Panc1 (cell line): ENCODE measurements at regions not wholly inside any gene's neighbourhood (a gene's known extent, or its start where the extent isn't known, plus 50 kb on each side); places are given as distances from the start of the nearest gene placed in this dataset.

Source experiments
- ATAC-seq: fragments of 200-7000 bp; cut with Tn5 transposase; 2 replicates; pipeline ENCODE4 v1.9.1; 2020; ENCODE audit warnings: mild to moderate bottlenecking, moderate library complexity
- BruUV-seq: library from RNA; stranded (reverse); fragments of 400-500 nt; replicated peaks from 2 replicates; lab custom pipeline; 2021; lab: Mats Ljungman, UMichigan
- CTCF ChIA-PET: fragments of 300-600 bp; sonication (Branson Sonifier 250); formaldehyde crosslinking; loops from one replicate; lab custom pipeline; 2022; ENCODE audit warnings: antibody characterized with exemption; lab: Charles Lee
- POLR2A ChIA-PET: fragments of 300-600 bp; sonication (Branson Sonifier 250); formaldehyde crosslinking; loops from one replicate; lab custom pipeline; 2022; ENCODE audit warnings: antibody characterized with exemption; lab: Charles Lee
- DNase-seq: peaks from one replicate; pipeline ENCODE4 v3.0.0-alpha.2; 2010; ENCODE audit warnings: low read depth, low spot score
- H3K27ac ChIP-seq: 2 replicates; pipeline ENCODE4 v1.5.1; 2011; ENCODE audit warnings: mild to moderate bottlenecking, low read length, inconsistent platforms
- H3K27me3 ChIP-seq: fragments of 200-500 bp; sonication (Bioruptor generic); 2 replicates; pipeline ENCODE4 v1.6.0; 2014; ENCODE audit warnings: low read length, inconsistent platforms; ENCODE audit not compliant: control insufficient read depth, insufficient read depth
- H3K36me3 ChIP-seq: fragments of 200-500 bp; sonication (Bioruptor generic); 2 replicates; pipeline ENCODE4 v1.5.1; 2014; ENCODE audit warnings: inconsistent platforms, mild to moderate bottlenecking, low read length, moderate library complexity; ENCODE audit not compliant: control insufficient read depth, insufficient read depth
- H3K4me1 ChIP-seq: 2 replicates; pipeline ENCODE4 v1.5.1; 2011; ENCODE audit warnings: inconsistent platforms, mild to moderate bottlenecking, low read length, moderate library complexity; ENCODE audit not compliant: control insufficient read depth, insufficient read depth
- H3K4me3 ChIP-seq, 2 experiments: 2 replicates each; pipeline ENCODE4 v1.5.1; 2011 to 2012; ENCODE audit warnings: low read depth in 2 of 2, low read length in 2 of 2, mild to moderate bottlenecking in 2 of 2, inconsistent platforms in 1 of 2, moderate library complexity in 1 of 2
- H3K9me3 ChIP-seq: fragments of 200-500 bp; sonication (Bioruptor generic); 2 replicates; pipeline ENCODE4 v1.5.1; 2014; ENCODE audit warnings: low read depth, mild to moderate bottlenecking, inconsistent platforms, low read length, moderate library complexity; ENCODE audit not compliant: control insufficient read depth, insufficient read depth
- POLR2AphosphoS5 ChIP-seq: IDR thresholded peaks from 2 replicates; pipeline ENCODE4 v1.6.1; 2012; ENCODE audit warnings: mild to moderate bottlenecking, low read depth, low read length, moderate library complexity
- SIN3A ChIP-seq: IDR thresholded peaks from 2 replicates; pipeline ENCODE4 v1.6.1; 2012; ENCODE audit warnings: low read depth, mild to moderate bottlenecking, low read length, moderate library complexity, borderline replicate concordance; ENCODE audit not compliant: insufficient read depth
- TCF7L2 ChIP-seq: IDR thresholded peaks from 2 replicates; pipeline ENCODE4 v1.6.1; 2011; ENCODE audit warnings: mild to moderate bottlenecking, low read depth, low read length, inconsistent platforms
- in situ Hi-C: cut with HindIII; loops from 2 replicates; pipeline ENCODE4 v1.10.0; 2016; ENCODE audit warnings: low sequenced_read_pairs, low pct_unique_long_range_greater_than_20kb
- intact Hi-C: fragments of 100-400 bp; cut with micrococcal nuclease; formaldehyde crosslinking; loops from one replicate; pipeline ENCODE4 v1.10.0; 2022; ENCODE audit not compliant: unreplicated experiment
- TF ChIP-seq, protein P1 (sequence below): fragments of 450-650 bp; IDR thresholded peaks from 2 replicates; pipeline ENCODE4 v1.5.1; 2017; ENCODE audit warnings: mild to moderate bottlenecking
- TF ChIP-seq, protein P2 (sequence below), 2 experiments: IDR thresholded peaks; 2 replicates each; pipeline ENCODE4 v1.6.1; 2011 to 2012; ENCODE audit warnings: low read depth in 2 of 2, control low read depth in 1 of 2, low read length in 1 of 2, mild to moderate bottlenecking in 1 of 2, moderate library complexity in 1 of 2; ENCODE audit not compliant: insufficient read depth in 1 of 2

DNA sequence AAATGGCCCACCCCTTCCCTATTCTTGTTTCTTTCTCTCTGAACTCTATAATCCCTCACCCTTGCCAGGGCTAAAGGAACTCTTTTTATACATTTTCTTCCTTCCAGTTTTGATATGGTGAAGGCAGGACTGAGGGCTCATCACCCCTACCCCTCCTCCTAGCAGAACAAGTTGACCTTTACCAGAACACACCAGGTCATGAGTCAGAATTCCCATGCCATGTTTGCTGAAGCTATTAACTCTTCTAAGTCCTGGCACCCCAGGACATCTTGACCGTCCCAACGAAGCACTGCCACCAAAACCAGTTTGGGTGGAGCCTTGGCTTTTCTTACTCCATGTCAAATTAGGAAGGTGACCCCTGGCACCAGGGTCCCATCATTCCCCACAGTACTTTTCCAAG is 57.5 kb upstream of the DYNLT3 start:
- Histone ChIP-seq H3K4me1 (no peaks in the 10 kb centered on the region), H3K27me3 (peaks cover 4% of the 10 kb centered on the region; the same call in 1 of the 2 replicates), H3K4me3 (no peak overlapping the region), H3K27ac (no peak overlapping the region), H3K9me3 (no peaks in the 10 kb centered on the region), H3K36me3 (no peaks in the 10 kb centered on the region)
- POLR2A ChIA-PET, result no interaction called here
- no TSS peak for BruUV-seq
- intact Hi-C loops, result no loop called here
- CTCF ChIA-PET, result no interaction called here
- no peak for ATAC-seq
- TF ChIP-seq TCF7L2 (no peak), POLR2AphosphoS5 (no peak), SIN3A (no peak)
- TF ChIP-seq, protein P1, sequence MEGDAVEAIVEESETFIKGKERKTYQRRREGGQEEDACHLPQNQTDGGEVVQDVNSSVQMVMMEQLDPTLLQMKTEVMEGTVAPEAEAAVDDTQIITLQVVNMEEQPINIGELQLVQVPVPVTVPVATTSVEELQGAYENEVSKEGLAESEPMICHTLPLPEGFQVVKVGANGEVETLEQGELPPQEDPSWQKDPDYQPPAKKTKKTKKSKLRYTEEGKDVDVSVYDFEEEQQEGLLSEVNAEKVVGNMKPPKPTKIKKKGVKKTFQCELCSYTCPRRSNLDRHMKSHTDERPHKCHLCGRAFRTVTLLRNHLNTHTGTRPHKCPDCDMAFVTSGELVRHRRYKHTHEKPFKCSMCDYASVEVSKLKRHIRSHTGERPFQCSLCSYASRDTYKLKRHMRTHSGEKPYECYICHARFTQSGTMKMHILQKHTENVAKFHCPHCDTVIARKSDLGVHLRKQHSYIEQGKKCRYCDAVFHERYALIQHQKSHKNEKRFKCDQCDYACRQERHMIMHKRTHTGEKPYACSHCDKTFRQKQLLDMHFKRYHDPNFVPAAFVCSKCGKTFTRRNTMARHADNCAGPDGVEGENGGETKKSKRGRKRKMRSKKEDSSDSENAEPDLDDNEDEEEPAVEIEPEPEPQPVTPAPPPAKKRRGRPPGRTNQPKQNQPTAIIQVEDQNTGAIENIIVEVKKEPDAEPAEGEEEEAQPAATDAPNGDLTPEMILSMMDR, result no peak
- TF ChIP-seq, protein P2, sequence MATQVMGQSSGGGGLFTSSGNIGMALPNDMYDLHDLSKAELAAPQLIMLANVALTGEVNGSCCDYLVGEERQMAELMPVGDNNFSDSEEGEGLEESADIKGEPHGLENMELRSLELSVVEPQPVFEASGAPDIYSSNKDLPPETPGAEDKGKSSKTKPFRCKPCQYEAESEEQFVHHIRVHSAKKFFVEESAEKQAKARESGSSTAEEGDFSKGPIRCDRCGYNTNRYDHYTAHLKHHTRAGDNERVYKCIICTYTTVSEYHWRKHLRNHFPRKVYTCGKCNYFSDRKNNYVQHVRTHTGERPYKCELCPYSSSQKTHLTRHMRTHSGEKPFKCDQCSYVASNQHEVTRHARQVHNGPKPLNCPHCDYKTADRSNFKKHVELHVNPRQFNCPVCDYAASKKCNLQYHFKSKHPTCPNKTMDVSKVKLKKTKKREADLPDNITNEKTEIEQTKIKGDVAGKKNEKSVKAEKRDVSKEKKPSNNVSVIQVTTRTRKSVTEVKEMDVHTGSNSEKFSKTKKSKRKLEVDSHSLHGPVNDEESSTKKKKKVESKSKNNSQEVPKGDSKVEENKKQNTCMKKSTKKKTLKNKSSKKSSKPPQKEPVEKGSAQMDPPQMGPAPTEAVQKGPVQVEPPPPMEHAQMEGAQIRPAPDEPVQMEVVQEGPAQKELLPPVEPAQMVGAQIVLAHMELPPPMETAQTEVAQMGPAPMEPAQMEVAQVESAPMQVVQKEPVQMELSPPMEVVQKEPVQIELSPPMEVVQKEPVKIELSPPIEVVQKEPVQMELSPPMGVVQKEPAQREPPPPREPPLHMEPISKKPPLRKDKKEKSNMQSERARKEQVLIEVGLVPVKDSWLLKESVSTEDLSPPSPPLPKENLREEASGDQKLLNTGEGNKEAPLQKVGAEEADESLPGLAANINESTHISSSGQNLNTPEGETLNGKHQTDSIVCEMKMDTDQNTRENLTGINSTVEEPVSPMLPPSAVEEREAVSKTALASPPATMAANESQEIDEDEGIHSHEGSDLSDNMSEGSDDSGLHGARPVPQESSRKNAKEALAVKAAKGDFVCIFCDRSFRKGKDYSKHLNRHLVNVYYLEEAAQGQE (IDR thresholded peaks at IDR 0.05; ENCODE audit: insufficient read depth in 1 of 2, low read depth in 2 of 2, low read length in 1 of 2), result no peak
- in situ Hi-C loops, result no loop called here
- no peak for DNase-seq

DNA sequence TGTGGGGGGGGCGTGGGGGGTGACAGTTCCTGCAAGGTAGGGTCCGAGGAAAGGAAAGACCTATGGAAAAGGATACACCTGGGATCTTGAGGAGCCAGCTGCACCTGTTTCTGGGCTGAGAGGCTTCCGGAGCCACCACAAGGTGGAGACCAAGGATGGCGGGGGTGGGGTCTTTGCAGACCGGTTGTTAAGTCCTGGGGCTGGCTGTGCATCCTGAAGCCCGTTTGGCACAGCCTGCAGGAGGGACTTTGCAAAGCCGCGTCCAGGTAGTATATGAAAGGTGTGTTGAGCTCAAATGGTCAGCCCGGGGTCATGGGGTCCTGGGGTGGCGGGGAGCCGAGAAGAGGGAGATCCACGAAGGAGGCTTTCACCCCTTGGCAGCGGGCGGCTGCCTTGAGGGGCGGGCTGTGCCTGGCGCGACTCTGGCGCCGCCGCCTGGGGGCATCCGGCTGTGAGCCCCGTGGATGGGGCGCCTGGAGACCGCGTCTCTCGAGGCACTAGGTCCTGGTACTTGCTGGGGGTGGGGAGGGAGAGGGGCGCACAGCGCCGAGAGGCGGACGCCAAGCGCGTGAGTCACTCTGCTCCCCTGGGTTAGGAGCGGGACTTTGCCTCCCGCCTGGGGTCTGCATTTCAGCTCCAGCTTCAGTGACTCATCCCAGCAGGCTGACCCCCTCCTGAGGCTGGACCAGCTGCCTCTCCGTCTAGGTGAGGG is 58.2 kb upstream of the DYNLT3 start:
- BruUV-seq, result no TSS peak
- no peaks in the 10 kb centered on the region for H3K36me3 ChIP-seq
- TF ChIP-seq, protein P1, result peak; percentile 54
- no peak for TF ChIP-seq SIN3A
- ATAC-seq (peak; percentile 63; the same call in 1 of the 2 replicates), DNase-seq (no peak)
- peaks cover 4% of the 10 kb centered on the region; the same call in 1 of the 2 replicates for H3K27me3 ChIP-seq
- in situ Hi-C loops, result no loop called here
- intact Hi-C loops, result no loop called here
- H3K4me3 ChIP-seq, result peak overlapping the region; percentile 8 to 37; a peak in 3 of 4 replicates
- H3K27ac ChIP-seq, result no peak overlapping the region
- no peaks in the 10 kb centered on the region for H3K9me3 ChIP-seq
- CTCF ChIA-PET, result no interaction called here
- POLR2A ChIA-PET, result no interaction called here
- no peaks in the 10 kb centered on the region for H3K4me1 ChIP-seq
